K562 (cell line): ENCODE measurements at regions not wholly inside any gene's neighbourhood (a gene's known extent, or its start where the extent isn't known, plus 50 kb on each side); places are given as distances from the start of the nearest gene placed in this dataset.

Experiments used
- FOXK2 ChIP-seq, 2 experiments: fragments of 450-650 bp; IDR thresholded peaks in 1 of 2; conservative IDR thresholded peaks in 1 of 2; 2 replicates each; pipeline ENCODE4 v1.6.1; 2016; ENCODE audit warnings: low read depth in 2 of 2, mild to moderate bottlenecking in 1 of 2
- RFX1 ChIP-seq: fragments of 450-650 bp; IDR thresholded peaks from 2 replicates; pipeline ENCODE4 v1.6.1; 2016; ENCODE audit warnings: mild to moderate bottlenecking, moderate library complexity
- TAF1 ChIP-seq: IDR thresholded peaks from 2 replicates; pipeline ENCODE4 v1.6.1; 2011; ENCODE audit warnings: mild to moderate bottlenecking, low read length, moderate library complexity; ENCODE audit not compliant: insufficient read depth, control insufficient read depth, severe bottlenecking; ENCODE audit errors: extremely low read depth
- TF ChIP-seq, protein P1 (sequence below), 2 experiments: fragments of 450-650 bp in 1 of 2; sonication (generic) in 1 of 2; formaldehyde crosslinking in 1 of 2; IDR thresholded peaks in 1 of 2; conservative IDR thresholded peaks in 1 of 2; 2 replicates each; pipeline versions ENCODE4 v1.6.1 to v1.8.1; 2016 to 2023; ENCODE audit warnings: mild to moderate bottlenecking in 2 of 2, moderate library complexity in 2 of 2, inconsistent platforms in 1 of 2, missing genetic modification reagents in 1 of 2
- TF ChIP-seq, protein P2 (sequence below), 3 experiments: IDR thresholded peaks in 2 of 3; conservative IDR thresholded peaks in 1 of 3; 2 replicates each; pipeline ENCODE4 v1.5.1; 2011 to 2012; ENCODE audit warnings: low read length in 3 of 3, mild to moderate bottlenecking in 3 of 3, control low read depth in 2 of 3, improper control_type of control experiment in 1 of 3, inconsistent platforms in 1 of 3, low read depth in 1 of 3, mixed read lengths in 1 of 3, moderate library complexity in 1 of 3; ENCODE audit not compliant: insufficient read depth in 2 of 3

DNA sequence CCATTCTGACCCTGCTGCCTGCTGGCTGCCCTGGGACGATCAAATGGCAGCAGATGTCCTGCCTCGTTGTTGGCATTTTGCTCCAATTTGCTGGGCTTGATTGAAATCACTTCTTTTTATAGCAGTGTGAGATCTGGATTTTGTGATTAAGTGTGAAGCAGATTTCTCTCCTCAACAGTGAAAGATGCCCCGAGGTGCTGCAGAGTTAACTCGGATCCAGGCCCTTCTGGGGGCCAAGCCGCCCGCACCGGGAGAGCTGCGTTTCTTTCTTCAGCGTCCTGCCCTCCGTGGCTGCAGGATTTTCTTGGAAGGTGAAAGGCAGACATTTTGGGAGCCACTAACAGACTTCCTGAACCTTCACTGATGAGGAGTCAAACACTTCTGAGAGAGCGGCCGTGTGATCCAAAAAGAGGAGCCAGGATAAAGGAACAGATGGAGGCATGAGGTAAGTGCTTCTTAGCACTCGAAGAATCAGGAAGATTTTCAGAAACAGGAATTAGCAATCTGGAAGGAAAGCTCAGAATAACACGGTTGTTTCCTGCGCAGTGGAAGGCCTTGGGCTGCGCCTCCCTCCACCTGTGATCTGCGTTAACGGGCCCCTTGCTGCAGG lies 139.5 kb upstream of the AFDN start:
- no peak for TF ChIP-seq TAF1
- no peak for TF ChIP-seq RFX1
- TF ChIP-seq, protein P1, sequence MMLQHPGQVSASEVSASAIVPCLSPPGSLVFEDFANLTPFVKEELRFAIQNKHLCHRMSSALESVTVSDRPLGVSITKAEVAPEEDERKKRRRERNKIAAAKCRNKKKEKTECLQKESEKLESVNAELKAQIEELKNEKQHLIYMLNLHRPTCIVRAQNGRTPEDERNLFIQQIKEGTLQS (IDR thresholded peaks at IDR 0.05) = no peak
- TF ChIP-seq, protein P1 (CRISPR knock-in tag; conservative IDR thresholded peaks at IDR 0.05) = no peak
- TF ChIP-seq FOXK2 (conservative IDR thresholded peaks at IDR 0.05 in 1 of 2, IDR thresholded peaks at IDR 0.05 in 1 of 2; ENCODE audit: low read depth in 2 of 2) = no peak
- TF ChIP-seq, protein P2, sequence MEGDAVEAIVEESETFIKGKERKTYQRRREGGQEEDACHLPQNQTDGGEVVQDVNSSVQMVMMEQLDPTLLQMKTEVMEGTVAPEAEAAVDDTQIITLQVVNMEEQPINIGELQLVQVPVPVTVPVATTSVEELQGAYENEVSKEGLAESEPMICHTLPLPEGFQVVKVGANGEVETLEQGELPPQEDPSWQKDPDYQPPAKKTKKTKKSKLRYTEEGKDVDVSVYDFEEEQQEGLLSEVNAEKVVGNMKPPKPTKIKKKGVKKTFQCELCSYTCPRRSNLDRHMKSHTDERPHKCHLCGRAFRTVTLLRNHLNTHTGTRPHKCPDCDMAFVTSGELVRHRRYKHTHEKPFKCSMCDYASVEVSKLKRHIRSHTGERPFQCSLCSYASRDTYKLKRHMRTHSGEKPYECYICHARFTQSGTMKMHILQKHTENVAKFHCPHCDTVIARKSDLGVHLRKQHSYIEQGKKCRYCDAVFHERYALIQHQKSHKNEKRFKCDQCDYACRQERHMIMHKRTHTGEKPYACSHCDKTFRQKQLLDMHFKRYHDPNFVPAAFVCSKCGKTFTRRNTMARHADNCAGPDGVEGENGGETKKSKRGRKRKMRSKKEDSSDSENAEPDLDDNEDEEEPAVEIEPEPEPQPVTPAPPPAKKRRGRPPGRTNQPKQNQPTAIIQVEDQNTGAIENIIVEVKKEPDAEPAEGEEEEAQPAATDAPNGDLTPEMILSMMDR (IDR thresholded peaks at IDR 0.05 in 2 of 3, conservative IDR thresholded peaks at IDR 0.05 in 1 of 3; ENCODE audit: insufficient read depth in 2 of 3, low read depth in 1 of 3, low read length in 3 of 3) = no peak
